Type B pancreatic cell (in vitro differentiated cells): ENCODE measurements at regions not wholly inside any gene's neighbourhood (a gene's known extent, or its start where the extent isn't known, plus 50 kb on each side); places are given as distances from the start of the nearest gene placed in this dataset.
A peak's percentile ranks its signal among the peaks of the same experiment; 100 is the strongest.

ENCODE experiments used
- DNase-seq: peaks from one replicate; pipeline ENCODE4 v3.0.0; 2021; ENCODE audit warnings: mixed read lengths; ENCODE audit not compliant: unreplicated experiment; ENCODE audit errors: extremely low spot score
- H3K27ac Mint-ChIP-seq: 2 replicates; pipeline ENCODE4 v1.8.0; 2021; ENCODE audit warnings: mild to moderate bottlenecking, mixed read lengths
- H3K27me3 Mint-ChIP-seq: 2 replicates; pipeline ENCODE4 v1.8.0; 2021; ENCODE audit warnings: mixed read lengths
- H3K36me3 Mint-ChIP-seq: 2 replicates; pipeline ENCODE4 v1.8.0; 2021; ENCODE audit warnings: mixed read lengths
- H3K4me1 Mint-ChIP-seq: one replicate; pipeline ENCODE4 v1.8.0; 2021; ENCODE audit warnings: mixed read lengths; ENCODE audit not compliant: unreplicated experiment
- H3K4me3 Mint-ChIP-seq: 2 replicates; pipeline ENCODE4 v1.8.0; 2021; ENCODE audit warnings: mild to moderate bottlenecking, mixed read lengths
- H3K9me3 Mint-ChIP-seq: 2 replicates; pipeline ENCODE4 v1.8.0; 2021; ENCODE audit warnings: mixed read lengths
- TF ChIP-seq, protein P1 (sequence below): fragments of 200-600 bp; sonication (generic); conservative IDR thresholded peaks from 2 replicates; pipeline ENCODE4 v1.5.0; 2021; ENCODE audit warnings: antibody characterized with exemption, mild to moderate bottlenecking

DNA sequence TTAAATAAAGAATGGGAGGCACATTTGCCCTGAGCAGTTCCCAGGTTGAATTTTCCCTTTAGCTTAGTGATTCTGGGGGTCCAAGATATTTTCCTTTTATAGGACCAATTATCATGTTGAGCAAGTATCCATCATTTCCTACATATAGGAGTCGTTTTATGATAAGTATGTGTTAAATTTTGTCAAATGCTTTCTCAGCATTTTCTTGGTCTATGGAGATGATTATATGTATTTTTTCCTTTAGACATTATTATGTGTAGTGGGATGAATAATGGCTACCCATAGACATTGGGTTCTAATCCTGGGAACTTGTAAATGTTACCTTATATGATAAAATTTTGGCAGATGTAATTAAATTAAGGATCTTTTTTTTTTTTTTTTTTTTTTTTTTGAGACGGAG, 128.7 kb downstream of the LMO4 start:
- Mint-ChIP-seq H3K27me3 (no peaks in the 10 kb centered on the region), H3K4me1 (no peaks in the 10 kb centered on the region), H3K36me3 (no peaks in the 10 kb centered on the region), H3K27ac (no peak overlapping the region), H3K9me3 (peaks cover 33% of the 10 kb centered on the region), H3K4me3 (no peak overlapping the region)
- TF ChIP-seq, protein P1, sequence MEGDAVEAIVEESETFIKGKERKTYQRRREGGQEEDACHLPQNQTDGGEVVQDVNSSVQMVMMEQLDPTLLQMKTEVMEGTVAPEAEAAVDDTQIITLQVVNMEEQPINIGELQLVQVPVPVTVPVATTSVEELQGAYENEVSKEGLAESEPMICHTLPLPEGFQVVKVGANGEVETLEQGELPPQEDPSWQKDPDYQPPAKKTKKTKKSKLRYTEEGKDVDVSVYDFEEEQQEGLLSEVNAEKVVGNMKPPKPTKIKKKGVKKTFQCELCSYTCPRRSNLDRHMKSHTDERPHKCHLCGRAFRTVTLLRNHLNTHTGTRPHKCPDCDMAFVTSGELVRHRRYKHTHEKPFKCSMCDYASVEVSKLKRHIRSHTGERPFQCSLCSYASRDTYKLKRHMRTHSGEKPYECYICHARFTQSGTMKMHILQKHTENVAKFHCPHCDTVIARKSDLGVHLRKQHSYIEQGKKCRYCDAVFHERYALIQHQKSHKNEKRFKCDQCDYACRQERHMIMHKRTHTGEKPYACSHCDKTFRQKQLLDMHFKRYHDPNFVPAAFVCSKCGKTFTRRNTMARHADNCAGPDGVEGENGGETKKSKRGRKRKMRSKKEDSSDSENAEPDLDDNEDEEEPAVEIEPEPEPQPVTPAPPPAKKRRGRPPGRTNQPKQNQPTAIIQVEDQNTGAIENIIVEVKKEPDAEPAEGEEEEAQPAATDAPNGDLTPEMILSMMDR, result no peak
- DNase-seq, result no peak

DNA sequence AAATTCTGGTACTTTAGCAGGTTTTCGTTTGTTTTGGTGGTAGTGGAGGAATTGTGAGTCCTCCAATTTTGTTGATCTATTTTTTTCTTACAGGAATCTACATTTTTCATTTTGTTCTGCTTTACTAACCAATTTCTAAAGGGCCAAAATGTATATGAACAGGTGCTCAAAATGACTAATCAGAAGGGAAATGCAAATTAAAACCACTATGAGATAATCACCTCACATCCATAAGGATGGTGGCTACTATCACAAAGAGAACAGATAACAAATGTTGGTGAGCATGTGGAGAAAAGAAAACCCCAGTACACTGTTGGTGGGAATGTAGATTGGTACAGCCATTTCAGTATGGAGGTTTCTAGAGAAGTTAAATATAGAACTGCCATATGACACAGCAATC, 134.2 kb downstream of the LMO4 start:
- no peaks in the 10 kb centered on the region for H3K36me3 Mint-ChIP-seq
- TF ChIP-seq, protein P1, result no peak
- H3K4me3 Mint-ChIP-seq, result no peak overlapping the region

DNA sequence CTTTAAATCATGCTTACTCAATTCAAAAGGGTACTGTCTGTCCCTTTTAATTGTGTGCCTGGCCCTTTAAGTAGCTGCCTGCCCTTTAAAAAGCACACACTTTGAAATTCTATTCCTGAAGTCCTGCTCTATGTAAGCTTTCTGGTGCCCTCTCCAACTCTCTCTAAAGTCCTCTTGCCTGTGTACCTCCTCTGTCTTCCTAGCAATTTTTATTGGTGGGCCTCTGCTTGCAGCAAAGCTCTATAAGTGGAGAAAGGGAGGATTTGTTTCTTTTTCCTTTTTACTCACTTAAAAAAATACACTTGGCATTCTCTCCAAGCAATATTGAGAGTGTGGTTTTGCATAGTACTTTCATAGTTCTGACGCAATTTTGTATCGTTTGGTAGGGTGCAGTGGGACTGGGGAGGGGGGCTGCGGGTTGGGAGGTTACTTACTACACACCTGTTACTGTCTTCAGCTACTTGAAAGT, 135.4 kb downstream of the LMO4 start:
- Mint-ChIP-seq H3K4me1 (peaks cover 12% of the 10 kb centered on the region), H3K27me3 (no peaks in the 10 kb centered on the region), H3K4me3 (no peak overlapping the region), H3K27ac (no peak overlapping the region), H3K36me3 (no peaks in the 10 kb centered on the region), H3K9me3 (peaks cover 11% of the 10 kb centered on the region)
- TF ChIP-seq, protein P1, result no peak
- no peak for DNase-seq

More for the DNA sequence above, 134.2 kb downstream of the LMO4 start:
- peaks cover 12% of the 10 kb centered on the region for H3K4me1 Mint-ChIP-seq
- no peaks in the 10 kb centered on the region for H3K27me3 Mint-ChIP-seq
- no peak overlapping the region for H3K27ac Mint-ChIP-seq
- no peak for DNase-seq
- H3K9me3 Mint-ChIP-seq, result peaks cover 15% of the 10 kb centered on the region

DNA sequence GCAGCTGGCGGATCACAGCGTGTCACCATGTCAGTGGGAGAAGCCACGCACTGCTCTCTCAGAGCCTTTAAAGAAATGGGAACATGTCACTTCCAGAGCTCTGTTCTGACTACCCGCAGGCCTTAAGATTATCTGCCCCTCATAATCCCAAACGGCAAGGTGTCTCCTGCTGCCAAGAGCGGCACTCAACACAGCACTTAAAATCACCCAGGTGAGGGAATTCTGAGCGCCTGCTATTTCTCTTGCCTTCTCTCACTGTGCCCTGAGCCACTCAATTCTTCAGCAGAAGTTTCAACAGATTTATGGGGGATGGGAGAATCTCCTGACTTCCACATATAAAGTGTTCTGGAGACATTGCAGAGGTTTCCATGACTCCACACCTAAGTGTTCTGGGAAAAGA, 137.9 kb downstream of the LMO4 start:
- no peaks in the 10 kb centered on the region for H3K36me3 Mint-ChIP-seq
- H3K9me3 Mint-ChIP-seq, result no peaks in the 10 kb centered on the region
- no peak overlapping the region for H3K4me3 Mint-ChIP-seq
- TF ChIP-seq, protein P1, result no peak
- no peak for DNase-seq
- no peak overlapping the region for H3K27ac Mint-ChIP-seq
- peaks cover 12% of the 10 kb centered on the region for H3K4me1 Mint-ChIP-seq
- H3K27me3 Mint-ChIP-seq, result no peaks in the 10 kb centered on the region

DNA sequence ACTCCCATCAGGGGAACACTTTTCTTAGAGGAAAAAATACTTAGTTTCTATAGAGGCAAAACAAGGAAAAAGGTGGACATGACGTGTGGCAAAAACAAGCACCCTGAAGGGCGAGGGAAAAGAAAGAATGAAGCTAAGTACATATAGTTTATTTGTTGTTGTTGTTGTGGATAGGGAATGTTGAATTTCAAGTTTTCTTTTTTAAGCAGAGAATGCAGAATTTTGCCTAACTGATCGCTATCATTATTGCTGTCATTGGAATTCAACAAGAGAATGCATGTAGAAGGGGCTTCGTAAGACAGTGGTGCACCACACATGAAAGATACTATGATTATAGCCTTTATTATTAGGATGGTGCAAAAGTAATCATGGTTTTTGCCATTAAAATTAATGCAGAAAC, 144.0 kb downstream of the LMO4 start:
- Mint-ChIP-seq H3K27me3 (no peaks in the 10 kb centered on the region), H3K4me3 (no peak overlapping the region), H3K36me3 (no peaks in the 10 kb centered on the region), H3K9me3 (no peaks in the 10 kb centered on the region), H3K27ac (peak overlapping the region; percentile 7), H3K4me1 (no peaks in the 10 kb centered on the region)
- DNase-seq, result no peak
- TF ChIP-seq, protein P1, result no peak

DNA sequence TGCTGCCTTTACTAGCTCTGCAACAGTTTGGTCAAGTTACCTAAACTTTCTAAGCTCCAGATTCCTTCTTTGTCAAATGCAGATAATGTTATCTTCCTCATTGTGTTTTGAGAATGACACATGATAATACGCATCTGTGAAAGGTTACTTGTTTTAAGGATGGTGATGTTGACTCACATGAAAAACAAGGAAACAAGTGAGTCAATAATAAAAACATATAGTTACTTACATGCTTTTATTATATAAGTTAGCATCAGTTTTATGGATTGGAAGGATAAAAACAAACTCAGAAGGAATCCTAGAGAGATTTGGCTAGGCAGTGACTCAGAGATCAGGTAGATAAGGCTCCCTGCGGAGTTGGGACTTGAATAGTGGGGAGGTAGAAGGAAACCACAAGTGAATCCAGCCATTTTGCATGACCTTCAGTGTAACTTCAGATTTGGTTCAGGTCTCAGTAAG, 144.6 kb downstream of the LMO4 start:
- Mint-ChIP-seq H3K36me3 (no peaks in the 10 kb centered on the region), H3K4me3 (no peak overlapping the region), H3K9me3 (no peaks in the 10 kb centered on the region), H3K27me3 (no peaks in the 10 kb centered on the region), H3K4me1 (no peaks in the 10 kb centered on the region), H3K27ac (peak overlapping the region; percentile 1)
- DNase-seq, result no peak
- TF ChIP-seq, protein P1, result no peak
